Inflammatory macrophage (primary cell): ENCODE measurements at regions not wholly inside any gene's neighbourhood (a gene's known extent, or its start where the extent isn't known, plus 50 kb on each side); places are given as distances from the start of the nearest gene placed in this dataset.

Experiments
- DNase-seq, 2 donors: peaks; one replicate each; pipeline ENCODE4 v3.0.0-alpha.2; 2020 to 2022

- no peak for DNase-seq
Observed at GRCh38 chr22:19621373-19622060, 92.8 kb upstream of the SEPTIN5 start.

GRCh38 chr22:19622061-19622441 lies 92.3 kb upstream of the SEPTIN5 start:
- no peak for DNase-seq

- DNase-seq = no peak
Observed at GRCh38 chr22:19625331-19626041, 88.8 kb upstream of the SEPTIN5 start.

- DNase-seq = no peak
Observed at GRCh38 chr22:19626042-19626587, 88.2 kb upstream of the SEPTIN5 start.

- DNase-seq = no peak
Observed at GRCh38 chr22:19626666-19627065, 87.6 kb upstream of the SEPTIN5 start.

GRCh38 chr22:19628038-19628776 lies 86.1 kb upstream of the SEPTIN5 start:
- DNase-seq = no peak

- DNase-seq = no peak
Observed at GRCh38 chr22:19629331-19629719, 85.0 kb upstream of the SEPTIN5 start.

- DNase-seq = peak; percentile 79 to 81
Observed at GRCh38 chr22:19629720-19630419, 84.4 kb upstream of the SEPTIN5 start.

GRCh38 chr22:19630614-19631013 lies 83.7 kb upstream of the SEPTIN5 start:
- DNase-seq = no peak

- DNase-seq = peak; percentile 11 to 30
Observed at GRCh38 chr22:19631899-19632667, 82.2 kb upstream of the SEPTIN5 start.

GRCh38 chr22:19632668-19633148 lies 81.6 kb upstream of the SEPTIN5 start:
- DNase-seq = no peak

GRCh38 chr22:19634226-19634975 lies 79.9 kb upstream of the SEPTIN5 start:
- no peak for DNase-seq

- DNase-seq = no peak
Observed at GRCh38 chr22:19635644-19636043, 78.7 kb upstream of the SEPTIN5 start.

- no peak for DNase-seq
Observed at GRCh38 chr22:19636696-19637407, 77.5 kb upstream of the SEPTIN5 start.

- DNase-seq = no peak
Observed at GRCh38 chr22:19637408-19638281, 76.7 kb upstream of the SEPTIN5 start.

- DNase-seq = no peak
Observed at GRCh38 chr22:19638282-19639015, 75.9 kb upstream of the SEPTIN5 start.

GRCh38 chr22:19639610-19640135 lies 74.6 kb upstream of the SEPTIN5 start:
- no peak for DNase-seq

GRCh38 chr22:19640306-19640705 lies 74.0 kb upstream of the SEPTIN5 start:
- DNase-seq = no peak
